ES-I3 (cell line): ENCODE measurements at regions not wholly inside any gene's neighbourhood (a gene's known extent, or its start where the extent isn't known, plus 50 kb on each side); places are given as distances from the start of the nearest gene placed in this dataset.

Experiments
- H3K36me3 ChIP-seq: 2 replicates; pipeline ENCODE4 v1.6.1; 2013; ENCODE audit warnings: mild to moderate bottlenecking, low read length, control low read depth, moderate library complexity; ENCODE audit not compliant: insufficient read depth
- H3K4me1 ChIP-seq: 2 replicates; pipeline ENCODE4 v1.6.1; 2013; ENCODE audit warnings: mild to moderate bottlenecking, control low read depth, low read length; ENCODE audit not compliant: insufficient read depth
- H3K9ac ChIP-seq: 2 replicates; pipeline ENCODE4 v1.6.1; 2013; ENCODE audit warnings: low read depth, mild to moderate bottlenecking, low read length, moderate library complexity
- H3K9me3 ChIP-seq: 2 replicates; pipeline ENCODE4 v1.6.1; 2013; ENCODE audit warnings: mild to moderate bottlenecking, low read length, moderate library complexity; ENCODE audit not compliant: control insufficient read depth, insufficient read depth

DNA sequence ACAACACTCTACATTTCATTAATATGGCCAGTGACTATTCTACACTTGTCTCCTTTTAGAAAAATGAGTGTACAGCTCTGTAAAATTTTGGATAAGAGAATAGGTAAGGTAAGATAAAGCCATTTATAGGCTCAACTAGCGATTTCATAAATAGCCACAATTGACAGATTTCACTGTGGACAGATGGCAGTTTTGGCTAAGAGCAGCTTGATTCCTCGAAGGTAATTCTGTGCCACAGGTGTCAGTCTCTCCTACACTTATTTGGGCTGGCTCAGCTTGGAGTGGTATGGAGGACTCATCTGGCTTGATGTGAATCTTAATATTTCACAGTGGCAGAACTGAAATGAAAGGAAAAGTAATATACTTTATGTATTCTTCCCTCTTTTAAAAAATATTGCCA, 536.7 kb upstream of the TBL1XR1 start:
- Histone ChIP-seq H3K4me1 (0 out of 2 replicates have a peak, but pooled peaks cover 7% of the 10 kb centered on the region), H3K9ac (no peak overlapping the region), H3K9me3 (no peaks in the 10 kb centered on the region), H3K36me3 (no peaks in the 10 kb centered on the region)

DNA sequence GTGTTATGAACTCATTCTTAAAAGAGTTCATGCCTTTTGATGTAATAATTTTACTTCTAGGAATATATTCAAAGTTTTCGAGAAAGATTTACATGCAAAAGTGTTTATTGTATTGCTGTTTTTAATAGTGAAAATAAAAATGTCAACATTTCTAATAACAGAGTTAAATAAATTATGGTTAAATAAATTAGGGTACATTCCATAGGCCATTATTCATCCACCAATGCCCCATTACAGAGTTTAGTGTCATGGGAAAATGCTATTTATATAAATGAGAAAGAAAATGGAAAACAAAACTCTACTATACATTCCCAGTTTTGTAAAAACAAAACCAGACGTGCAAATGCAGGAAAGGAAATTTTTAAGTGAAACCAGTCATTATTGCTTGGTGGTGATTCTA, 538.1 kb upstream of the TBL1XR1 start:
- H3K9ac ChIP-seq: no peak overlapping the region
- H3K36me3 ChIP-seq: no peaks in the 10 kb centered on the region; the same call in 1 of the 2 replicates
- no peaks in the 10 kb centered on the region for H3K9me3 ChIP-seq
- H3K4me1 ChIP-seq: peaks cover 5% of the 10 kb centered on the region; the same call in 1 of the 2 replicates

DNA sequence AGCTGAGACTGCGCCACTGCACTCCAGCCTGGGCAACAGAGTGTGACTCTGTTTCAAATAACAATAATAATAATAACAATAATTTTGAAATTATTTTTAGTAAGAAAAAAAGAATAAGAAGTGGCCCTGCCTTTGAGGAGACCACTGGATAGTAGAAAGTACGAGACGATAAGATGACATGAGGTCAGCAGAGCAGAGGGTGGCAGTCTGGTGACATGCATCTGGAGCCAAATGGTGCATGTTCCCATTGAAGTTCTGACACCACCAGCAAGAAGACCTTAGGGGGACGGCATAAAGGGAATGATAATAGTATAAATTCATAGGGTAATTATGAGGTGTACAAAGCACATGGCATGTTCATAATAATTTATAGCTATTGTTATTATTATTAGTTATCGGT, 542.2 kb upstream of the TBL1XR1 start:
- Histone ChIP-seq H3K4me1 (peaks cover 11% of the 10 kb centered on the region; the same call in 1 of the 2 replicates), H3K36me3 (no peaks in the 10 kb centered on the region; the same call in 1 of the 2 replicates), H3K9ac (no peak overlapping the region), H3K9me3 (no peaks in the 10 kb centered on the region)

DNA sequence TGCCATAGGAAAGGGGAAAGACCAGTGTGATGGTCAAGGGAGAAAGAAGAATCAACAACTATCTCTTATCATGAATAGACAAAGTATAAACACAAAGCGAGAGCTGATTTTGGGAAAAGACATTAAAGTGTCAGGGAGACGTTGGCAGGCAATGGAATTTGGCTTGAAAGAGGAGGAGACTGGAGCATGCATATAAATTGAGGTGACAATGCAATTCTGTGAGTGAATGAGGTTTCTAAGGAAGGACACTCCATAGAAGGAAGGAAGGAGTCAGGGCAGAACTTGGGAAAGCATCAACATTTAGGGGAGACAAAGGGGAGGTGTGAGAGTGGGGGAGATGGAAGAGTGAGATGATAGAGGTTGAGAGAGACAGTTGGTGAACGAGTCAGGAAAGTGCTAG, 543.0 kb upstream of the TBL1XR1 start:
- no peaks in the 10 kb centered on the region for H3K9me3 ChIP-seq
- no peaks in the 10 kb centered on the region; the same call in 1 of the 2 replicates for H3K36me3 ChIP-seq
- no peak overlapping the region for H3K9ac ChIP-seq
- peaks cover 11% of the 10 kb centered on the region; the same call in 1 of the 2 replicates for H3K4me1 ChIP-seq

DNA sequence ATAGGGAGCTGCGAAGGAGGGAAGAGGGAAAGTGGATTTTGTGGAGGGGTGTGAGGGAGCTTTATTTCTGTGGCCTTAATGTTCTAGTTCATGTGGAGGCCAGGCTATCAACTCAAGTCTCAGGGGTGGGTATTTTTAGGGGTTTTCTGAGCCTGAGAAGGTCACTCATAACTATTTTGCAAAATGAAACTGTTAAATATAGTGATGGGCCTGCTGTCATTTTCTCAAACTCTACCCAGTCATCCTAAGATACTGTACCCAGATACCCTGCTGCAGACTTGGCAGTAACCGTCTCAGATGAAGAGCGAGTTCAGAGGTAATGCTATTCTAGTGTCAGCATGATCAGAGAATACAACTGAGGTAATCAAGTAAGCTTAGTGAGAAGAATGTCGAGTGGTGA, 545.0 kb upstream of the TBL1XR1 start:
- no peak overlapping the region for H3K9ac ChIP-seq
- no peaks in the 10 kb centered on the region; the same call in 1 of the 2 replicates for H3K36me3 ChIP-seq
- no peaks in the 10 kb centered on the region for H3K9me3 ChIP-seq
- peaks cover 11% of the 10 kb centered on the region; the same call in 1 of the 2 replicates for H3K4me1 ChIP-seq

DNA sequence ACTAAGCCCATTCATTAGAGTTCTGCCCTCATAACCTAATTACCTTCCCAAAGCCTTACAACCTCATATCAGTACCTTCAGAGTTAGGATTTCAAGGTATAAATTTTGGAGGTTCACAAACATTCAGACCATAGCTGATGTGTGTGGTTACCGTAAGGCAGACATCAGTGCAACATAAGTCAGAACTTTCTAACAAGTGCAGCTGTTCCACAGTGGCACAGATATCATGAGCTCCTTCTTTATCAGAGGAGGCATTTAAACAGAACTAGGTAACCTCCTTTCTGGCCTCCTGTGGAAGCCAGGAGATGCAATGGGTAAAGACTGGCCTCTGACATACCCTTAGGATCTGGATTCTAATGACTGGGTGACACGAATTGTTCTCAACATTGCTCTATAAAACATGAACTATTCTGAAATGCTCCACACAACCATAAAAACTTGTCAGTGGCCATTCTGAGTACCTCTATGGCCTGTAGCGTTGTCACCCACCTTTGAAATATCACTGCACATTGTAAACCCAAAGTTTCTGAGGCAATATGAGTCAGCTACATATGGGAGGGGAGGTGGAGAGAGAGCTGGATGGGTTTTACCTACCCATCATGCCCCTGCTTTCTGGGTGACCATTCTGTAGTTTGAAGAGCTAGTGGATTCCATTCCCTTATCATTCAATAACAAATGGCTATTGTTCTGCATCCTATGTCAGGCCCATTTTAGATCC, 546.0 kb upstream of the TBL1XR1 start:
- Histone ChIP-seq H3K4me1 (peaks cover 11% of the 10 kb centered on the region; the same call in 1 of the 2 replicates), H3K36me3 (no peaks in the 10 kb centered on the region; the same call in 1 of the 2 replicates), H3K9me3 (no peaks in the 10 kb centered on the region), H3K9ac (no peak overlapping the region)

DNA sequence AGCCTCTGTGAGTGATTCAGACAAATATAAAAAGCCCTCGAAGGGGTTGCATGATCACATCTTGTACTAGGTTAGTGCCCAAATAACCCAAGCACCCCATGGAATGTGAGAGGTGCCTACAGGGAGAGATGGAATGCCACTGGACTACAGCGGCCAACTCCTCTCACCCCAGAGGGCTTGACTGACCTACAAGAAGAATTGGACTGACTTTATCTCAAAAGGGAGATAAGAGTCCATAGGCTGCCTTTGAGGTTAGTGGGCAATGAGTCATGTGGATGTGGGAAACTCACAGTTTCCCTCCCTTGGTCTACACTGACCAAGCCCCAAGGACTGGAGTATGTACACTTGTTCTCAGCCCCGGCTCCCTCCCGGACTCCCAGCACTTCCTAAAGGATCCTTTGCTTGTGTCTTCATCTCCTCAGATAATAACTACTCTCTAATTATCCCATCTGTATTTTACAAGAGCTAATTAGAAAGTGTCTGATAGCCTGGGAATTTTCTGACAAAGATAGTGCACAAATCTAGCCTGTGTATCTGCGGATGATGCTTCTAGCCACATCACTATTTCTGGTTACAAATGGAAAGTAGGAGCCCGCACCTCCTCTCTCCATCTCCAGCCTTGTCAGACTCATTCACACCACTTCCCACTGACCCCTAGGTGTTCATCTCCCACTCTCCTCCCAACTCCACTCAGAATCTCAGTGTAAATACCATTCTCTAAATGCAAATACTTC, 547.8 kb upstream of the TBL1XR1 start:
- H3K4me1 ChIP-seq: peaks cover 10% of the 10 kb centered on the region; the same call in 1 of the 2 replicates
- no peaks in the 10 kb centered on the region; the same call in 1 of the 2 replicates for H3K36me3 ChIP-seq
- no peaks in the 10 kb centered on the region for H3K9me3 ChIP-seq
- H3K9ac ChIP-seq: no peak overlapping the region

DNA sequence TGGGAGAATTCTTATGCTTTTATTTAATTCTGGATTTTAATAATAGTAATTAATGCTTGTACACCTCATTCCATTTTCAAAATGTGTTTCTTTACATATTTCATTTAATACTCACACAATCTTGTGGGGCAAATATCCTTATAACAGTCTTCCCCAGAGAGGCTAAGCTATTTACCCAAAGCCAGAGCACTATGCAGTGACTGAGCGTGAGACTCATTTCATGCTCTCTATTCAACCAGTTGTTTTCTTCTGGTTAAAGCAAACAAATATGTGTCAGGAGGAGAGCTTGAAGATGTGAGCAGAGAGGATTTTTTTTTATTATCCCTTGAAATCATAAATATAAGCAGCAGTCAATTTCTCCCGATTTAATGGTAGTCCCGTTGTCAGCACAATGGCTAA, 548.3 kb upstream of the TBL1XR1 start:
- Histone ChIP-seq H3K36me3 (no peaks in the 10 kb centered on the region), H3K9me3 (no peaks in the 10 kb centered on the region)

DNA sequence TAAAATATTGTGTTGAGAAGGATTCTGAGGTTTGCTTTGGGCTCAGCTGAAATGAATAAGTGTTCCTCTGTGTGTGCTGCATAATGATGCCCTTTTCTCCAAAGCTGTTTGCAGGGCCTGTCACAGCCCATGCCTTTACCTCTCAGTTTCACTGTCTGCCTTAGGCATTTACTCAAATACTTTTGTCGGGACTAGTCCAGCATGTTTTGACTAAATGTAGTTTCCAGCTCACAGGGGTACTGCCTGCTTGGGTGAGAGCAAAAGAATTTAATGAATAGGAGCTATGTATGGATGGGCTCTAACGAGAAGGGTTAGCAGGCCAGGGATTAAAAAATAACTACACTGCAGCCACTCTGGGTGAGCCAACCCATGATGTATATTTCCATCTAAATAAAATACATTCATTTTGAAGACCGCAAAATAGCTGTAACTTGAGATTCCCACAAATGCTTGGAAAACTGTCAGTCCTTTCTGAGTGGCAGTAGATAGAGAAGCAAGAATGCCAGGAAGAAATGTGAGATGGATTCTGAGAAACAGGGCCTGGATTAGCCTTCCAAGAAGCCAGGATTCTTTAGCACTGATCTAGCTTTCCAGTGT, 549.2 kb upstream of the TBL1XR1 start:
- H3K4me1 ChIP-seq: no peaks in the 10 kb centered on the region
- H3K36me3 ChIP-seq: no peaks in the 10 kb centered on the region
- no peaks in the 10 kb centered on the region for H3K9me3 ChIP-seq
- H3K9ac ChIP-seq: no peak overlapping the region

More for the DNA sequence above, 548.3 kb upstream of the TBL1XR1 start:
- H3K4me1 ChIP-seq: peaks cover 4% of the 10 kb centered on the region; the same call in 1 of the 2 replicates
- no peak overlapping the region for H3K9ac ChIP-seq

DNA sequence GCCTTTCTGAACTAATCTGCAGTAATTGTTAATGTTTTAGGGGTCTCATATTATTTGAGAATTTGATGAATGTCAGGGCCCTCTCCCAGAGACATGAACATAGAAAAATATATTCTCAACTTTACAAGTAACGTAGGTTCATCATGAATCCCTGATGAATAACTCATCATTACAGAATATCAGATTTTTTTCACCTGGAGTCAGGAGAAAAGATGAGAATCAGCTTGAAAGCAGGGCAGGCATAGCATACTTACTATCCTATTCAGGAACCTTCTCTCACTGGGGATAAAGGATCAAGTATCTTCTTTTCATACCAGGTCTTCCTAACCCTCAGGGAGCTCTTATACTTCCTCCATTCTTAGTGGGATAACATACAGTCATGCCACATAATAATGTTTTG, 552.6 kb upstream of the TBL1XR1 start:
- Histone ChIP-seq H3K36me3 (no peaks in the 10 kb centered on the region), H3K9me3 (no peaks in the 10 kb centered on the region), H3K9ac (no peak overlapping the region), H3K4me1 (no peaks in the 10 kb centered on the region)

DNA sequence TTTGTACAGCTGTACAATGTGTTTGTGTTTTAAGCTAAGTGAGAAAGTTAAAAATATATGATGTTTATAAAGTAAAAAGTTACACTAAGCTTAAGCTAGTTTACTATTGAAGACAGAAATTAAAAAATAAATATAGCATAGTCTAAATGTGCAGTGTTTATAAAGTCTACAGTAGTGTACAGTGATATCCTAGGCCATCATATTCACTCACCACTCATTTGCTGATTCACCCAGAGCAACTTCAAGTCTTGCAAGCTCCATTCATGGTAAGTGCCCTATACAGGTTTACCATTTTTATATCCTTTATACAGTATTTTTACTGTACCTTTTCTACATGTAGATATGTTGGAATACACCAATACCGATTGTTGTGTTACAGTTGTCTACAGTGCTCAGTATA, 553.2 kb upstream of the TBL1XR1 start:
- no peaks in the 10 kb centered on the region for H3K9me3 ChIP-seq
- H3K36me3 ChIP-seq: no peaks in the 10 kb centered on the region
- H3K4me1 ChIP-seq: no peaks in the 10 kb centered on the region
- no peak overlapping the region for H3K9ac ChIP-seq

DNA sequence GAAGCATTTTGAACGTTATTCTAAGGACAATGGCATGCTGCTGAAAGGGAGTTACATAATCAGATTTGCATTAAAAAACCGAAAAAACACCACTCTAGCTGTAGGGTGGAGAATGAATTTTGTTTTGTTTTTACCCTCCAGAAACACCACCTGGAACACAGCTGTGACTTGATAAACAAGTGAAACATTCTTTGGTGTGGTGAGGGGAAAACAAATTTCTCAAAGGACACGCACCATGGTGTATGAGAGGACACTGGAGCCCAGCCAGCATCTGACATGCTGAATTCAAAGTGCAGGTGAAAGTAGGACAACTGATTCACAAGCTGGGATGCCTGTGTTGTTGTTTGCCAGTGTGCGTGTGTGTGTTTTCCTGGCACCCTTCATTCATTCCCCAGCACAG, 554.5 kb upstream of the TBL1XR1 start:
- Histone ChIP-seq H3K36me3 (no peaks in the 10 kb centered on the region), H3K4me1 (no peaks in the 10 kb centered on the region), H3K9me3 (peaks cover 4% of the 10 kb centered on the region; the same call in 1 of the 2 replicates), H3K9ac (no peak overlapping the region)

DNA sequence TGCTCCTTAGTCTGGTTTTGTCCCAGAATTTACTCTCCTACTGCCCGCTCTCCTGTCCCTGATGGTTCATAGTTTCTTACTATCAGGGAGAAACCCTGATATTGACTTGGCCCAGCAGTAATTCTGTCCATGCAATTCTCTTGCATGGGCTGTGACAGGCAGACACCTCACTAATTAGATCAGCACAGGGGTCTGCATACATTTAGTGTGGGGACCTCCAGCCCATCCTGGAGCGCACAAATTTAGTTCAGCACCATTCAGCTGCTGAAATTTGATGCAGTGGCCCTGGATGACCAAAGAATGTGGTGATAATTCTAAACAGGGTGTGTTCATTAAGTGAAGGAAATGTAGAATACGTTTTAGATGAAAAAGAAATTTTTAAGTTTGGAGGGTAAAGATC, 555.5 kb upstream of the TBL1XR1 start:
- Histone ChIP-seq H3K36me3 (no peaks in the 10 kb centered on the region), H3K9me3 (peaks cover 13% of the 10 kb centered on the region; the same call in 1 of the 2 replicates), H3K4me1 (no peaks in the 10 kb centered on the region), H3K9ac (no peak overlapping the region)

DNA sequence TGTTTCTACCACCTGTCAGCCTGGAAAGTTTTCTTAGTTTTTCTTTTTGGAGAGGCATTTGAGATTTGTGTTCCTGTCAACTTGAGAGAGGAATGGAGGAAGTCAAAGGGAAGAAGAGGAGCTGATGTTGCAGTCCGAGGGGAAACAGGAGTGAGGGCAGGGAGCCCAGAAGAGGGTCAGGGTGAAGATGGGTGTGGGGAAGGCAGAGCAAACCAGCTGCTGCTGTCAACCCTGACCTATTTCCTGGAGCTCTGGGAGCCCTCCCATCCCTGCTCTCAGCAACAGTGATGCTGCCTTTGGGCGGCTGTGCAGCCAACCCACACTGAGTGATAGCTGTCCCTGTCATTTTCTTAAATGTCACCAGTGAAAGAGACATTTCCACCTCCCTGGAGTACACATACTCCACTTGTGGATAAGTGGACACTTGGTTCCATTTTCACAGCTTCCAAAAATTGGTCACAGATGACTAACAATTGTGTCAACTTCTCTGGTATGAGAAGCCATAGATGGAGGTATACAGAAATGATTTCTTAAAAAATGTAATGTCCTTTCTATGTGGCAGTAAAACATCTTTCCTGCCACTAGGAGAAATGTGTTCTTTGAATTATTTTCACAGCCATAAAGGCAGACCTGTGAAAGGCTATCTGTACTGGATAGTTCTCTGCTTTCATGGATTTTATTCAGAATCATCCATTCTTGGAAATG, 556.3 kb upstream of the TBL1XR1 start:
- no peak overlapping the region for H3K9ac ChIP-seq
- H3K36me3 ChIP-seq: no peaks in the 10 kb centered on the region
- no peaks in the 10 kb centered on the region for H3K4me1 ChIP-seq
- H3K9me3 ChIP-seq: peaks cover 13% of the 10 kb centered on the region; the same call in 1 of the 2 replicates
